A549 (cell line): ENCODE measurements at regions not wholly inside any gene's neighbourhood (a gene's known extent, or its start where the extent isn't known, plus 50 kb on each side); places are given as distances from the start of the nearest gene placed in this dataset.

Source experiments
- CTCF ChIP-seq: fragments of >200 bp; sonication (Bioruptor Twin); formaldehyde crosslinking; IDR thresholded peaks from 3 replicates; pipeline ENCODE4 v1.5.1; 2016
- ESRRA ChIP-seq: fragments of 150-350 bp; IDR thresholded peaks from 2 replicates; pipeline ENCODE4 v1.6.1; 2014; ENCODE audit warnings: mild to moderate bottlenecking, low read length, borderline replicate concordance
- HOXA7 ChIP-seq: fragments of 250-450 bp; sonication (Bioruptor Pico); IDR thresholded peaks from 2 replicates; pipeline ENCODE4 v1.5.0; 2020; ENCODE audit warnings: mild to moderate bottlenecking, moderate library complexity
- MAFK ChIP-seq: fragments of 450-650 bp; IDR thresholded peaks from 2 replicates; pipeline ENCODE4 v1.6.1; 2014; ENCODE audit not compliant: partially characterized antibody
- PHF8 ChIP-seq: fragments of 200-600 bp; sonication (generic); IDR thresholded peaks from 2 replicates; pipeline ENCODE4 v1.6.1; 2016; ENCODE audit warnings: low read depth, mild to moderate bottlenecking, antibody characterized with exemption, moderate library complexity, borderline replicate concordance
- POLR2A ChIP-seq: IDR thresholded peaks from 2 replicates; pipeline ENCODE4 v1.6.1; 2012; ENCODE audit warnings: mild to moderate bottlenecking, low read length
- RCOR1 ChIP-seq: fragments of 150-350 bp; IDR thresholded peaks from 2 replicates; pipeline ENCODE4 v1.6.1; 2014; ENCODE audit warnings: antibody characterized with exemption, low read length, low read depth

GRCh38 chr2:228469721-228470120, 288.2 kb upstream of the SPHKAP start:
- TF ChIP-seq POLR2A (no peak), CTCF (no peak), MAFK (no peak), HOXA7 (CRISPR knock-in tag) (no peak), PHF8 (no peak), ESRRA (no peak), RCOR1 (no peak)
